ENCODE measurements at regions not wholly inside any gene's neighbourhood (a gene's known extent, or its start where the extent isn't known, plus 50 kb on each side); places are given as distances from the start of the nearest gene placed in this dataset.

- TF ChIP-seq, protein P1, sequence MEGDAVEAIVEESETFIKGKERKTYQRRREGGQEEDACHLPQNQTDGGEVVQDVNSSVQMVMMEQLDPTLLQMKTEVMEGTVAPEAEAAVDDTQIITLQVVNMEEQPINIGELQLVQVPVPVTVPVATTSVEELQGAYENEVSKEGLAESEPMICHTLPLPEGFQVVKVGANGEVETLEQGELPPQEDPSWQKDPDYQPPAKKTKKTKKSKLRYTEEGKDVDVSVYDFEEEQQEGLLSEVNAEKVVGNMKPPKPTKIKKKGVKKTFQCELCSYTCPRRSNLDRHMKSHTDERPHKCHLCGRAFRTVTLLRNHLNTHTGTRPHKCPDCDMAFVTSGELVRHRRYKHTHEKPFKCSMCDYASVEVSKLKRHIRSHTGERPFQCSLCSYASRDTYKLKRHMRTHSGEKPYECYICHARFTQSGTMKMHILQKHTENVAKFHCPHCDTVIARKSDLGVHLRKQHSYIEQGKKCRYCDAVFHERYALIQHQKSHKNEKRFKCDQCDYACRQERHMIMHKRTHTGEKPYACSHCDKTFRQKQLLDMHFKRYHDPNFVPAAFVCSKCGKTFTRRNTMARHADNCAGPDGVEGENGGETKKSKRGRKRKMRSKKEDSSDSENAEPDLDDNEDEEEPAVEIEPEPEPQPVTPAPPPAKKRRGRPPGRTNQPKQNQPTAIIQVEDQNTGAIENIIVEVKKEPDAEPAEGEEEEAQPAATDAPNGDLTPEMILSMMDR (IDR thresholded peaks at IDR 0.05) = no peak
Measured at GRCh38 chr2:143833015-143833660, 686.8 kb downstream of the ZEB2 start.

GRCh38 chr2:143830476-143830875, 689.4 kb downstream of the ZEB2 start:
- TF ChIP-seq, protein P1 (IDR thresholded peaks at IDR 0.05) = no peak

GRCh38 chr2:143828763-143829537, 691.0 kb downstream of the ZEB2 start:
- TF ChIP-seq, protein P1 (IDR thresholded peaks at IDR 0.05) = no peak

- TF ChIP-seq, protein P1 (IDR thresholded peaks at IDR 0.05) = no peak
Measured at GRCh38 chr2:143824791-143825190, 695.1 kb downstream of the ZEB2 start.

GRCh38 chr2:143823876-143824275, 694.7 kb downstream of the ARHGAP15 start:
- TF ChIP-seq, protein P1 (IDR thresholded peaks at IDR 0.05) = no peak

- TF ChIP-seq, protein P1 (IDR thresholded peaks at IDR 0.05) = no peak
Measured at GRCh38 chr2:143823296-143823695, 694.1 kb downstream of the ARHGAP15 start.

DNA sequence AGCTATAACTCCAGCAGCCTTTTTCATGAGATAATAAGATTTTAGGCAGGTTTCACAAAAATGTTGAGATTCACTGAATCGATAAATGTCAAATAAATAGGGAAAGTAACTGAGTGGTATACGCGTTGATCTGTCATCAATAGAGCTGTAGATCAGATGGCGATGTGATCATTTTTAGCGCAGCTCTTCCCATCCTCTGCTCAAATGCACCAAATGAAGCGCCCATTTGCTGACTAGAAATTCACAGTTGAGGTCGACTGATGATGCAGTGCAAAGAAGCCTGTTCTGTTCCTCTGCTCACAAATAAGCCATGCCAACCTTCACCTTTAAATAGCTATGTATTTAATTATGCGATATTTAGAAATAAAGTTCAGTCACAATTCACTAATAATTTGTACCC, 693.5 kb downstream of the ARHGAP15 start:
- TF ChIP-seq, protein P1 (IDR thresholded peaks at IDR 0.05) = no peak
